Lung (tissue), 11 donors: ENCODE measurements at regions not wholly inside any gene's neighbourhood (a gene's known extent, or its start where the extent isn't known, plus 50 kb on each side); places are given as distances from the start of the nearest gene placed in this dataset.

ENCODE experiments used
- ATAC-seq: fragments of 200-7000 bp; cut with Tn5 transposase; one replicate; pipeline ENCODE4 v1.9.1; 2020; ENCODE audit warnings: moderate number of reproducible peaks; ENCODE audit not compliant: insufficient read depth, low FRiP score
- DNase-seq, 3 donors: peaks; one replicate each; pipeline ENCODE4 v3.0.0-alpha.2; 2013 to 2017
- H3K27ac ChIP-seq, 2 donors: one replicate each; pipeline ENCODE4 v1.5.1; 2013; ENCODE audit warnings: mild to moderate bottlenecking in 2 of 2, moderate library complexity in 2 of 2, control low read depth in 1 of 2, inconsistent platforms in 1 of 2, low read depth in 1 of 2, low read length in 1 of 2
- H3K27me3 ChIP-seq, 3 donors: one replicate each; pipeline ENCODE4 v1.5.1; 2013; ENCODE audit warnings: low read length in 2 of 3; ENCODE audit not compliant: control insufficient read depth in 3 of 3, insufficient read depth in 3 of 3
- H3K36me3 ChIP-seq, 4 donors: one replicate each; pipeline ENCODE4 v1.5.1; 2013; ENCODE audit warnings: low read length in 4 of 4, mild to moderate bottlenecking in 1 of 4, moderate library complexity in 1 of 4; ENCODE audit not compliant: control insufficient read depth in 4 of 4, insufficient read depth in 4 of 4
- H3K4me1 ChIP-seq, 5 donors: one replicate each; pipeline ENCODE4 v1.5.1; 2013; ENCODE audit warnings: low read length in 5 of 5, mild to moderate bottlenecking in 2 of 5, moderate library complexity in 1 of 5; ENCODE audit not compliant: control insufficient read depth in 5 of 5, insufficient read depth in 5 of 5
- H3K4me3 ChIP-seq: one replicate; pipeline ENCODE4 v1.5.1; 2013; ENCODE audit warnings: mild to moderate bottlenecking, control low read depth, moderate library complexity
- H3K9ac ChIP-seq, 2 donors: one replicate each; pipeline ENCODE4 v1.5.1; 2013; ENCODE audit warnings: low read length in 2 of 2, control low read depth in 1 of 2; ENCODE audit not compliant: insufficient read depth in 1 of 2
- H3K9me3 ChIP-seq, 4 donors: one replicate each; pipeline ENCODE4 v1.5.1; 2013; ENCODE audit warnings: low read length in 3 of 4, mild to moderate bottlenecking in 1 of 4, moderate library complexity in 1 of 4; ENCODE audit not compliant: control insufficient read depth in 4 of 4, insufficient read depth in 3 of 4
- CTCF ChIP-seq: IDR thresholded peaks from 2 replicates; pipeline ENCODE4 v1.5.1; 2012; ENCODE audit warnings: mild to moderate bottlenecking; ENCODE audit errors: control extremely low read depth, extremely low read depth
- WGBS, 2 donors: extraction: QIAGEN DNeasy Blood & Tissue Kit; methylation state at CpG; one replicate each; pipeline ENCODE4 v1.1.7; 2013; 5-methylcytosine and 5-hydroxymethylcytosine counted together
- donor health status: control.
- donor health status: control.
- donor health status: Bipolar disorder and iron deficiency.
- donor health status: healthy.
- donor health status: DM: yes; HTN: yes; CAD: no.

GRCh38 chr2:103161456-103162289, 399.8 kb downstream of the TMEM182 start:
- no peak overlapping the region for H3K4me3 ChIP-seq
- peak; percentile 53 to 87 (median 83) for DNase-seq
- peak; percentile 15 for TF ChIP-seq CTCF
- 38 to 45% methylated on average over 7 of the region's 7 CpGs for WGBS, 2 donors
- no peak overlapping the region for H3K27ac ChIP-seq
- no peaks in the 10 kb centered on the region for H3K36me3 ChIP-seq
- no peak overlapping the region for H3K9ac ChIP-seq
- H3K9me3 ChIP-seq: no peaks in the 10 kb centered on the region
- H3K4me1 ChIP-seq: peaks cover 0 to 7% (median 0%) of the 10 kb centered on the region in 5 donors
- no peaks in the 10 kb centered on the region for H3K27me3 ChIP-seq
- ATAC-seq: no peak

GRCh38 chr2:103164748-103165147, 402.9 kb downstream of the TMEM182 start:
- peaks cover 0 to 6% (median 0%) of the 10 kb centered on the region in 5 donors for H3K4me1 ChIP-seq
- H3K4me3 ChIP-seq: no peak overlapping the region
- WGBS, 2 donors: 69 to 75% methylated on average over 5 of the region's 5 CpGs
- no peaks in the 10 kb centered on the region for H3K36me3 ChIP-seq
- no peak overlapping the region for H3K9ac ChIP-seq
- no peak for TF ChIP-seq CTCF
- no peaks in the 10 kb centered on the region for H3K9me3 ChIP-seq
- no peak for DNase-seq
- ATAC-seq: no peak
- no peaks in the 10 kb centered on the region for H3K27me3 ChIP-seq
- H3K27ac ChIP-seq: no peak overlapping the region

GRCh38 chr2:103165836-103166235, 404.0 kb downstream of the TMEM182 start:
- WGBS, 2 donors: 80 to 90% methylated on average over 6 of the region's 6 CpGs
- Histone ChIP-seq H3K9me3 (no peaks in the 10 kb centered on the region), H3K36me3 (no peaks in the 10 kb centered on the region), H3K27ac (no peak overlapping the region), H3K4me3 (no peak overlapping the region), H3K27me3 (no peaks in the 10 kb centered on the region), H3K4me1 (peaks cover 0 to 6% (median 0%) of the 10 kb centered on the region in 5 donors), H3K9ac (no peak overlapping the region)
- no peak for DNase-seq
- no peak for ATAC-seq
- no peak for TF ChIP-seq CTCF
